D721Med (cell line): ENCODE measurements at regions not wholly inside any gene's neighbourhood (a gene's known extent, or its start where the extent isn't known, plus 50 kb on each side); places are given as distances from the start of the nearest gene placed in this dataset.

Source experiments
- DNase-seq: peaks from one replicate; pipeline ENCODE4 v3.0.0; 2011; ENCODE audit warnings: low spot score; ENCODE audit not compliant: insufficient read length
- FAIRE-seq: peaks from 2 replicates; lab custom pipeline; 2011; peaks lifted over from hg19 to GRCh38; lab: Jason Lieb, UNC
- TF ChIP-seq, protein P1 (sequence below): IDR thresholded peaks from 2 replicates; pipeline ENCODE4 v1.5.1; 2012; ENCODE audit warnings: mild to moderate bottlenecking, control low read depth; ENCODE audit not compliant: insufficient read depth; ENCODE audit errors: missing control alignments

DNA sequence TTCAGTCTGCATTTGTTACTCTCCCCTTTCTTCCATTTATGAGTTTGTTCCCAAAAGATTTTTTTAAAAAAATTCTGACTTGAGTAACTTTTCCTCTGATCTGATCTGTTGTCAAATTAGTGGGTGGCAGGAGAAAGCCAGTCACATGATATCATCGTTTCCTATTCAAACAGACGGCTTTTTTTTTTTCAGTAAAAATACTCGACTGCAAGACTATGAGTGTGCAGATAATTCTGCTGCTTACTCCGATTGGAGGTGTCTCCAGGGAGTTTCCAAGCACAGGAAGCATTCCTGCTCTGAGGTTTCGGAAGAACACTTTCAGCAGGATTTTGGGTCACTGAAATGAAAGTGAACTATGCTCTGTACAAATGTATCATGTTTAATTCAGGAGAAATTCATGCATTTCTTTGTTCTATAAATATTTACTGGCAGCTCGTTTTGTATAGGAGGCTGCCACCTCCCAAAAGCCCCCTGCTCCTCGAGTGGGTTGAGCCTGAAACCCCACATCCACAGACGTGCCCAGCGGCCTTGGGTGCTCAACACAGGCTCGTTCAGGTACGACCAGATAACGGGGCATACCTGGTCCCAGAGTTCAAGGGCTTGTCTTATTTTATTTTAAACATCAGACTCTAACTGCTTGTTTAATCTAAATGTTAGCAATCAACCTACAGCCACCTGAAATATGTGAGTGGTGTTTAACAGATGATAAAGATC lies 126.9 kb upstream of the ZNF516 start:
- no peak for FAIRE-seq
- DNase-seq: no peak
- TF ChIP-seq, protein P1, sequence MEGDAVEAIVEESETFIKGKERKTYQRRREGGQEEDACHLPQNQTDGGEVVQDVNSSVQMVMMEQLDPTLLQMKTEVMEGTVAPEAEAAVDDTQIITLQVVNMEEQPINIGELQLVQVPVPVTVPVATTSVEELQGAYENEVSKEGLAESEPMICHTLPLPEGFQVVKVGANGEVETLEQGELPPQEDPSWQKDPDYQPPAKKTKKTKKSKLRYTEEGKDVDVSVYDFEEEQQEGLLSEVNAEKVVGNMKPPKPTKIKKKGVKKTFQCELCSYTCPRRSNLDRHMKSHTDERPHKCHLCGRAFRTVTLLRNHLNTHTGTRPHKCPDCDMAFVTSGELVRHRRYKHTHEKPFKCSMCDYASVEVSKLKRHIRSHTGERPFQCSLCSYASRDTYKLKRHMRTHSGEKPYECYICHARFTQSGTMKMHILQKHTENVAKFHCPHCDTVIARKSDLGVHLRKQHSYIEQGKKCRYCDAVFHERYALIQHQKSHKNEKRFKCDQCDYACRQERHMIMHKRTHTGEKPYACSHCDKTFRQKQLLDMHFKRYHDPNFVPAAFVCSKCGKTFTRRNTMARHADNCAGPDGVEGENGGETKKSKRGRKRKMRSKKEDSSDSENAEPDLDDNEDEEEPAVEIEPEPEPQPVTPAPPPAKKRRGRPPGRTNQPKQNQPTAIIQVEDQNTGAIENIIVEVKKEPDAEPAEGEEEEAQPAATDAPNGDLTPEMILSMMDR: no peak

DNA sequence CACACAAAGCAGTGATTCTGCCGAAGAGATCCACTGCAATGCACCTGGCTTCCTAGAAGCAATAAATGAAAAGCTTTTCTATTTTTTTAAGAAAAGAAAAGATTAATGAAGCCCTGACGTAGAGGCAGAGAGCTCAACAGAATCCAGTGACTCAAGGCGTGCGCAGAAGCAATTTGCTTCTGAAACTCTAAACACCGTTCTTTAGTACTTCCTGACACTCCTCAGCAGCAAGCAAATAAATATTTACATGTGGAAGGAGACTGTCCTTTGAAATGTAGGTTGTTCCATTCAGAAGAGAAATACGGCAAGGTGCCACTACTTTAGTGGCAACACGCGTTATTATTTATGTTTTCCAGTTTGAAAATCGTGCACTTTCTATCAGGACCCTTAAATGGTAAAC lies 126.2 kb upstream of the ZNF516 start:
- TF ChIP-seq, protein P1: no peak
- FAIRE-seq (no peak), DNase-seq (no peak)

DNA sequence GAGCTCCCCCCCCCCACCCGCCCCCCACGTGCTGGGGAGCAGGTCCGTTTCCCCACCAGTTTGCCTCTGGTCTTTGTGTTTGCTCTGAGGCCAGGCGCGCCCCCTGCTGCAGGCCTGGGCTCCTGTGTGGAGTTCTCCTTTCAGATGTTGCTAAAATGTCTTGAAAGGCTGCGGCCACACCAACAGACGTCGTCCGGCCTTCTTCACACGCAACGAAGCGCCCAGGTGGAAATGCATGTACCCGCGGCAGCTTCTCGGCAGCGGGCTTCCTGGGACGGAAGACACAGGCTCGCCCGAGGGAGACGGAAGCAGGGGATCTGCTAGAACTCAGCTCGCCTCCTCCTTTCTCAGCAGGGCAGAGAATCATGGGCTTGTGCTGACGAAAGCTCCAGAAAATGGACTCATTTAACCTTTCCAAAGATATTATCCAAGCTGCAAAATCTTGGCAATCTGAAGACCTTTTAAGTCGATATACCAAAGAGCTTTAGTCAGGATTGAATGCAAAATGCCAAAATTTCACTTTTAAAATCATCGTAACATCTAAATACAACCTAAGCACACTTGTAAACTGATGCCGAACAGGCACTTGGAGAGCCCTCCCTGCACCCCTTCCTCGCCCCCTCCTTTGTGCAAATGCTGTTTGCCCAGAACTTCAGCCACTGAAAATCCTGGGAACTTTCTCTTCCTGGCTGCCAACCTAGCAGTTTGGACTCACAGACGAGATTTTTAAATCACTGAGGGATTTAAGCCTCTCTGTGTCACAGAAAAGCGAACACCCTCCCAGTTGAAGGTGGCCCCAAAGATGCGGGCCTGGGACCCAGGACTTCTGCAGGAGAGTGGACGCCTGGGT lies 125.5 kb upstream of the ZNF516 start:
- TF ChIP-seq, protein P1: no peak
- FAIRE-seq (peak; percentile 96), DNase-seq (peak; percentile 75)

DNA sequence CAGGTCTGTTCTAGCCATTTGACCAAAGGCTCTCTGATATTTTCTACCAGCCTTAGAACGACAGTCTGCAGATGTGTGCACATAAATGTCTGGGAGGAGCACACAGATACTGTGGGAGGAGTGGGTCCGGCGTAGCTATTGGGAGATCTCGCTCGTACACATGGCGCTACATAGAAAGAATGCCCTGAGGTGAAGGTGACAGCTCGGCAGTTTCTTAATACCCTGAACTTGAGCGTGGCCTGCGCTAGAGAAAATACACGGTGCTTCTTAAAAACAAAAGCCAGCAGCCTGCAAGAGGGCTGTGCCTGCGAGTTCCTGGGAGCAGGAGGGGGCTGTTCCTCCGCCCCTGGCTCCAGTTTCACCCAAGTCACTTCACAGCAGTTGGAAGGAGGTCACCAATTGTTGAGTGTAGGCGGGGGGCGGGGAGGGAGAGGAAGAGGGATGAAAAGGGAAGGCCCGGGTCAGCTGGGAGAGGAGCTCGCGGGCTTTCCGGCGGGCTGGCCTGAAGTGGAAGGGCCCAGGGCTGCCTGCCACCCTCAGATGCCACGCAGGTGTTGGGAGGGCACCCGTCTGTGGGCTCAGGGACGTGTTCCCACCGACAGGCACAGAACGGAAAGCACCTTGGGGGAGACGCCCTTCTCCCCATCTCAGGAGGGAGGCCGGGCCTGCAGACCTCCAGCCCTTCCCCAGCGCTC lies 124.7 kb upstream of the ZNF516 start:
- DNase-seq (no peak), FAIRE-seq (no peak)
- TF ChIP-seq, protein P1: no peak

DNA sequence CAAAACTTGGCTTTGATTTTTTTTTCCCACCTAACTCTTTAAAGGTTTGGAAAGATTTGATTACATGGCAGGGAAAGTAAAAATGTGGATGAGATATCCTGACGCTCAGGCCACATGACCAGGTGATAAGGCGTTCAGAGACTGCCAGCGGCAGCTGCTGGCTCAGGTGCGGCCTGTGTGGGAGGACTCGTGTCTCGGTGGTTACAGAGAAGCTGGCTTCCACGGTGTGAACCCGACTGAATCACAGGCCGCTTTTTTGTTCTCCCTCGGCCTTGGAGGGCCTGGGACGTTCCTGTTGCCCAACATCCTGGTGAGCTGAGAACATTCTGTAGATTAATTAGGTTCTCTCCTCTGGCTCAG lies 124.2 kb upstream of the ZNF516 start:
- DNase-seq (no peak), FAIRE-seq (peak; percentile 38)
- TF ChIP-seq, protein P1: no peak

DNA sequence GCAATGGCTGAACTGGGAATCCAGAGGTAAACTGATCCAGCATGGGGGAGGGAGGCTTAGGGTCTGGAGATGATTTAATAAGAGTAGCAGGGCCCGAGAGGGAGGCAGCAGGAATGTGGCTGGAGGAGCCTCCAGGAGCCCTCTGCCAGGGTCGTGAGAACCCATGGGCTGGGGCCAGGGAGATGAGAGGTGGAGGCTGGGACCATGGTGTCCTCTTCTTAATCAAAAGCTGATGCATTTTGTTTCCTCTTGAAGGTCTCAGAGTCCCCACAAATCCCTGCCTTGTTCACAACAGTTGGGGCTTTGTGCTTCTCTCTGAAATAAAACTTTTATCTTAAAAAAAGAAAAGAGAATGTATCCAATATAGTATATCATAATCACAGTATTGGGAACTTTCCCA lies 123.7 kb upstream of the ZNF516 start:
- TF ChIP-seq, protein P1: no peak
- DNase-seq (no peak), FAIRE-seq (peak; percentile 51)
